Astrocyte of the cerebellum (primary cell): ENCODE measurements at regions not wholly inside any gene's neighbourhood (a gene's known extent, or its start where the extent isn't known, plus 50 kb on each side); places are given as distances from the start of the nearest gene placed in this dataset.

Experiments
- DNase-seq: peaks from one replicate; pipeline ENCODE4 v3.0.0-alpha.2; 2011; ENCODE audit warnings: low read depth
- H3K4me3 ChIP-seq: 2 replicates; pipeline ENCODE4 v1.5.1; 2011; ENCODE audit warnings: mild to moderate bottlenecking, low read depth, low read length, moderate library complexity
- in situ Hi-C: cut with HindIII; loops from 2 replicates; pipeline ENCODE4 v1.10.0; 2017; ENCODE audit warnings: low sequenced_read_pairs
- TF ChIP-seq, protein P1 (sequence below): IDR thresholded peaks from 2 replicates; pipeline ENCODE4 v1.5.1; 2012; ENCODE audit warnings: low read length, low read depth, moderate library complexity, mild to moderate bottlenecking; ENCODE audit errors: missing control alignments

GRCh38 chr15:31158858-31159569 lies 57.5 kb upstream of the TRPM1 start:
- no peak overlapping the region for H3K4me3 ChIP-seq
- DNase-seq: no peak
- in situ Hi-C loops: no loop called here
- TF ChIP-seq, protein P1, sequence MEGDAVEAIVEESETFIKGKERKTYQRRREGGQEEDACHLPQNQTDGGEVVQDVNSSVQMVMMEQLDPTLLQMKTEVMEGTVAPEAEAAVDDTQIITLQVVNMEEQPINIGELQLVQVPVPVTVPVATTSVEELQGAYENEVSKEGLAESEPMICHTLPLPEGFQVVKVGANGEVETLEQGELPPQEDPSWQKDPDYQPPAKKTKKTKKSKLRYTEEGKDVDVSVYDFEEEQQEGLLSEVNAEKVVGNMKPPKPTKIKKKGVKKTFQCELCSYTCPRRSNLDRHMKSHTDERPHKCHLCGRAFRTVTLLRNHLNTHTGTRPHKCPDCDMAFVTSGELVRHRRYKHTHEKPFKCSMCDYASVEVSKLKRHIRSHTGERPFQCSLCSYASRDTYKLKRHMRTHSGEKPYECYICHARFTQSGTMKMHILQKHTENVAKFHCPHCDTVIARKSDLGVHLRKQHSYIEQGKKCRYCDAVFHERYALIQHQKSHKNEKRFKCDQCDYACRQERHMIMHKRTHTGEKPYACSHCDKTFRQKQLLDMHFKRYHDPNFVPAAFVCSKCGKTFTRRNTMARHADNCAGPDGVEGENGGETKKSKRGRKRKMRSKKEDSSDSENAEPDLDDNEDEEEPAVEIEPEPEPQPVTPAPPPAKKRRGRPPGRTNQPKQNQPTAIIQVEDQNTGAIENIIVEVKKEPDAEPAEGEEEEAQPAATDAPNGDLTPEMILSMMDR: no peak

DNA sequence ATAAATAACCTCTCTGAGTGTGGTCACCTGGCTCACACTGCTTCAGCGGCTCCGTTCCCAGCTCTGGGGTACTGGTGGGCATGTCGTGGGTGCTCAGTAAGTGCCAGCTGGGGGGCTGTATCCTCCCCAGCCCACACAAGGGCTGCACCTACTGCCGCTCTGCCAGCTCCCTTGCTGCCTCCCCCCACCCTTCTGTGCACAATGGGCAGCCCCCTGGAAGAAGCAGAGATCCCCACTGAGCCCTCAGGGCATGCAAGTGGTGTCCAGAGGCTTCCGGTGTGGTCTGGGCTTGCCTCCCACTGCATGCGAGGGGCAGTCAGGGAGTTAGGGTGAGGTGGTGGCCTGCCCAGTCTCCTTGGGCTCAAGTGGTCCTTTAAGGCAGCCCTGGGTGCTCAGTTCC lies 58.3 kb upstream of the TRPM1 start:
- in situ Hi-C loops: no loop called here
- no peak overlapping the region for H3K4me3 ChIP-seq
- no peak for DNase-seq
- TF ChIP-seq, protein P1: no peak

GRCh38 chr15:31160297-31160696 lies 58.8 kb upstream of the TRPM1 start:
- H3K4me3 ChIP-seq: no peak overlapping the region
- DNase-seq: no peak
- in situ Hi-C loops: no loop called here
- TF ChIP-seq, protein P1: no peak

DNA sequence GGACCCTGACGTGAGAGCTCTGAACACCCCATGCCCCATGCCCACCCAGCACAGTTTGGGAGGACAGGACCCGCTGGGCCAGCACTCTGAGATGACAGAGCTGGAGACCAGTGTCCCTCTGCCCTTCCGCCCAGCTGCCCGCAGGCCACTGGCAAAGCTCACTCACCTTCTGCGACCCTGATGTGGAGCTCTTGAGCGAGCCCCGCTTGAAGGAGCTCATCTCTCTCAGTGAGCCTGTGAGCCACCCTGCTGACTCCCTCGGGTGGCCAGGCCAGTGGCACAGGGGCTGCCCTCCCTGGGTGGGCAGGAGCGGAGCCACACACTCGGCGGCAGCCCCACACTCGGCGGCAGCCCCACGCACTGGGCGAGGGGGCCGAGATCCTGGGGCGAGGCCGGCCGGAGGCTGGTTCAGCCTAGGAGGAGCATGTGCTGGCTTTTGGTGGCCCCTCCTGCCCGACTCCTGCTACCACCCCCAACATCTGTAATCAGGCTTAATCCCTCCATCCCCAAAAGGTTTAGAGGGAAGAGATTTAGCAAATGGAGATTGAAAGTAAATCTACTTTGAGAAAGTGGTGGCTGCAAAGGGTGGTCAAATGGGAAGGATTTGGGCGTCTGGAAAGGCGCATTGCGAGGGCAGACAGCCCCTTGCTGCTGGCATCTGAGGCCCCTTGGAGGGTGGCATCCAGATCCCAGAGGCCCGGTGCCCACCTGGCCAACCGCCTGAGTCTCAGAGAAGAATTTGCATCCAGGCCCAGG lies 59.4 kb upstream of the TRPM1 start:
- in situ Hi-C loops: no loop called here
- no peak overlapping the region for H3K4me3 ChIP-seq
- TF ChIP-seq, protein P1: no peak
- no peak for DNase-seq

DNA sequence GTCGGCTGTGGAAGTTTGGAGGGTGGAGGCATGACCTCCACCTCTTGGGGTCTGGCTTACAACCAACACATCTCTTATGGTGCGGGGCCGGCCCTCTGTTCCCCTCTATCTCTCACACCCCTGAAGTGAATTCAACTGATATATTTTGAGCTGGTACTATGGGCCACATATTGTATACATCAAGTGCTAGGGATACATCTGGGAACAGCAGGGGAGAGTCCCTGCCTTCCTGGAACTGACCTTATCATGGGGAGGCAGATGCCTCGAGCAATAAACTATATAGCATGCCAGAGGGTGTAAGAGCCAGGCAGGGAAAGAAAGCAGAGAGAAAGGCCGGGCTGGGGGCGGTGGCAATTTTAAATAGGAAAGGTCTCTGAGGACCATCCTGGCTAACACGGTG lies 60.4 kb upstream of the TRPM1 start:
- H3K4me3 ChIP-seq: no peak overlapping the region
- TF ChIP-seq, protein P1: no peak
- in situ Hi-C loops: no loop called here
- no peak for DNase-seq

GRCh38 chr15:31162721-31163510 lies 61.4 kb upstream of the TRPM1 start:
- no peak for DNase-seq
- H3K4me3 ChIP-seq: no peak overlapping the region
- in situ Hi-C loops: no loop called here
- TF ChIP-seq, protein P1: no peak
